Iris pigment epithelial cell (primary cell): ENCODE measurements at regions not wholly inside any gene's neighbourhood (a gene's known extent, or its start where the extent isn't known, plus 50 kb on each side); places are given as distances from the start of the nearest gene placed in this dataset.
"Not testable (repeated sequence)": the region's sequence is repeated elsewhere in the genome, so short reads cannot be mapped to it uniquely, and the experiment has no call there.

ENCODE experiments used
- DNase-seq: peaks from one replicate; pipeline ENCODE4 v3.0.0-alpha.2; 2011; ENCODE audit warnings: low read depth

GRCh38 chr18:41693008-41693407 is 262.0 kb upstream of the PIK3C3 start:
- DNase-seq: no peak

- peak; percentile 52 for DNase-seq
These were observed 264.5 kb upstream of the PIK3C3 start for GRCh38 chr18:41690332-41691127.

GRCh38 chr18:41687138-41687537 is 267.9 kb upstream of the PIK3C3 start:
- DNase-seq: no peak

DNA sequence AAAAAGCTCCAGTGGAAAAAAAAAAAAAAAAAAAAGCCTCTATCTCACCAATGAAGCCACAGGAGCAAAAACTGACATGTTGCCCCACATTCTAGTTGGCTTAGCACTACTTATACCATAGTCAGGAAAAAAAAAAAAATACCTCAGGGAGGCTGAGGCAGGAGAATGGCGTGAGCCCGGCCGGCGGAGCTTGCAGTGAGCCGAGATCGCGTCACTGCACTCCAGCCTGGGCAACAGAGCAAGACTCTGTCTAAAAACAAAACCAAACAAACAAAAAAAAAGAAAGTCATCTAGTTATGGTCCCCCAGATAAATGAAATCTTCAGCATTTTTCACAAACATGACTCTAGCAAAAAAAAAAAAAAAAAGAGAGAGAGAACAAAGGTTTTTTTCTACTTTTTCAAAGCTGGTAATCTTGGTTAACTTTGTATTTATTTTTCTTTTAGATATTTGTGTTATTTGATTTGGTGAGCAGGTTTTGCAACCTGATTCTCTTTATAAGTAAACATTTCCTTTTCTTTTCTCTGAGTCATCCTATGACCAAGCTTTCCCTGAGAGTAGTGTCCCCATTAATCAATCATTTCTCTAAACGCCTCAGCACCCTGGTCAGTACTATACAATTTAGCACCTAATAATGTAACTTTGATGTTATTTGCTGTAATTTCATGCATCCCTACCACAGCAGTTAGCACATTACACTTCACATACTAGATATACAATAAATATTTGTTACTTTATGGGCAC is 273.7 kb upstream of the PIK3C3 start:
- DNase-seq: peak; percentile 24

- no peak for DNase-seq
These were observed 280.5 kb upstream of the PIK3C3 start for GRCh38 chr18:41674506-41674905.

DNA sequence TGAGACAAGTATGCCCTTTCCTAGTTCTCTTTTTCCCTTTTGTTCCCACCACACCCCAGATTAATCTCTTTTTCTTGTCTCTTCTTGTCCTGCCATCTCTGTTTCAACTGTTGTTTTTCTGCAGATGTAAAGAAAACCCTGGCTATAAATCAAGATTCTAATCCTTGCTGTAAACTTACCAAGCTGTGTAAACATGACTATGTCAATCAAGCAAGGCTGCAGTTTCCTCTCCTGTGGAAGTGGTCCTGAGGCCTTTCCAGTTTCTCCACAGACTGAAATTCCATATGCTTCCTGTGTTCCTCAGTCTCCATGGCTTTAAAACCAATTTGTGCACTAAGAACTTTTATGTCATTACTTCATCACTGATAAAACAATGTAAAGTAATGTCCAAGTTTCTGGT is 288.8 kb upstream of the PIK3C3 start:
- peak; percentile 36 for DNase-seq

GRCh38 chr18:41665210-41665609 is 289.8 kb upstream of the PIK3C3 start:
- no peak for DNase-seq

- peak; percentile 67 for DNase-seq
These were observed 294.4 kb upstream of the PIK3C3 start for GRCh38 chr18:41660654-41661053.

DNA sequence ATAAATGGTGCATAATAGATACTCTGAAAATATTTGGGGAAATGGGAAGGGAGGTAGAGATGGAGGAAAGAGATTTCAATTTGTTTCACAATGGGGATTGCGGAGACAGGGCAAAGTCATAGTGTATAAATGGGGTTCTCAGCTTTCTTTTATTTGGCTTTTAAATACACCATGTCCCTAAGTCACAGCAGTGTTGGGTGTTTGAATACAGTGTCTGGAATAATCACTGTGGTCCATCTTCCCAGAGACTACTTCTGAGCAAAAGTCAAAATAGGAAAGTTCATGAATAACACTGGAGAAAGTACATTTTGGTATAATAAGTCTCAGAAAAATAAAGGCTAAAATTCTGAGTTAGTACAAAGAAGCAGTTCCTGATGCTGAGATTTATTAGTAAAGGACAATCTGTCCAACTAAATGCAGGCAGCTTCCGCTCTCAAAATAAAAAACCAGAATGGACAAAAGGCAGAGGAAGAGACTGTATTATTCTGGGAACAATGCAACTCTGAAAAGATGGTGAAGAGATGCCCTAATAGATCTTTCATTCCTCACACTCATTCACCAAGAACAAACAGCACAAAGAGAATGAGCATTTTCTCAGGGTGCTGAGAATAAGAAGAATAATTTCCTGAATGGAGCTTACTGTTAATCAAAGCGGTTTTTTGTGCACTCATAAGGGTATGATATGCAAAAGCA is 295.4 kb upstream of the PIK3C3 start:
- no peak for DNase-seq

- no peak for DNase-seq
These were observed 297.8 kb upstream of the PIK3C3 start for GRCh38 chr18:41657189-41657588.

GRCh38 chr18:41655074-41655473 is 300.0 kb upstream of the PIK3C3 start:
- peak; percentile 61 for DNase-seq

DNA sequence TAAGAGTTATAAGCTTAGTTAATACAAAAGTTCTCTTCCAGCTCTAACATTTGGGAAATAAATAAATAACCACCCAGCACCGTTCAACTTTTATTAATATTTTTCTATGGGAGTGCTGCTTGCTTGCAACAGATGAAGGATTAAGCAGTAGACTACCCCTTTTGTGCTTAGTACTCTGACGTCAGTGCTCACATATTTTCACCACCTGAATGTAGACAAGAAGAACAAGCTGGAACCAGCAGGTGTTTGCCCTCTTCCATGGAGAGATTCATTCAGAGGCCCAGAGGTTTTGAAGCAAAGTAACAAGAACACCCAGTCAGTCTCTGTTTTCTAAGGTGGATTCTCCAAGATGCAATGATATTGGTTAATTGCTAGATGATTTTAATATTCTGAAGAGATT is 307.1 kb upstream of the PIK3C3 start:
- no peak for DNase-seq

GRCh38 chr18:41646915-41647620 is 308.0 kb upstream of the PIK3C3 start:
- no peak for DNase-seq

DNA sequence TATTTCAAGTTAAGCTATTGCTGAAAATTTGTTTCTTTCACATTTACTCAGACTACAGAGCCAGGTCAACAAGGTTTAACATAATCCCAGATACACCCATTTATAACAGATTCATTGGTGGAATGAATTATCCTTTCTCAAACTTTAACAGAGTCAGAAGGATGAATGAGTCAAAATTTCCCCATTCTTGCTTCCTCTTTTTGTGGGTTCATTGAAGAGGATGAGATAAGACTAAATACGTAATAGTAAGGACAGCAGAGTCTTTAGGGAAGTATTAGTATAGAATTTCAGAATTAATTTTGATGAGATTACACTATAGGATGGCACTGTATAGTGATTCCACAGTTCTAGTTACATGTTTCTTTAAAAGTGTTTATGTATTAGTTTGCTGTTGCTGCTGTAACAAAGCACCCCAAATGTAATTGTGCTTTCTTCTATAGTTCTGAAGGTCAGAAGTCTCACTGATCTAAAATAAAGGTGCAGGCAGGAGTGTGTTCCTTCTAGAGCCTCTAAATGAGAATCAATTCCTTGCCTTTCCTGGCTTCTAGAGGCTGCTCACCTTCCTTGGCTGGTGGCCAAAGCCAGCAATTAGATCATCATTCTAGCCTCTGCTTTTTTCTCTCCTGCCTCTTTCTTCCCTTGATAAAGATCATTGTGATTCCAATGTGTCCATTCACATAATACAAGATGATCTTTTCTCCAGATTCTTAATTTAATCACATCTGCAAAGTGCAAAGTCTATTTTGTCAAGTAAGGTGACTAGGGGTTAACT is 309.3 kb upstream of the PIK3C3 start:
- no peak for DNase-seq

GRCh38 chr18:41644466-41644865 is 310.6 kb upstream of the PIK3C3 start:
- no peak for DNase-seq

DNA sequence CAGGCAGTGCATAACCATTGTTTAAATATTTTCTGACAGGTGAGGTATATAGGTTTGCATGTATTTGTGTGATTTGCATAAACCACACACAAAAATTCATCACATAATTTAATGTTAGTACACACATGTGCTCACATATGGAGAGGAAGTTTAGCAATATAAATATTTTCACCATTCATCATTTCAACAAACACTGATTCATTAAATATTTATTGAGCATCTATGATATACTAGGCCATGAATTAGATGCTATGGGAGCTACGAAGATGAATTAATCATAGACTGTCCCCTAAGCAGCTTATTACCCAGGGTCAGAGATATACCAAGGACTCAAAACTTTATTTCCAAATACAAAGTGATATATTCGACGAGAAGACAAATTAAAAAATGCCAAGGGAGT is 311.6 kb upstream of the PIK3C3 start:
- no peak for DNase-seq

GRCh38 chr18:41642756-41643155 is 312.3 kb upstream of the PIK3C3 start:
- peak; percentile 17 for DNase-seq

- DNase-seq: no peak
These were observed 315.8 kb upstream of the PIK3C3 start for GRCh38 chr18:41639218-41639617.

GRCh38 chr18:41631723-41632285 is 323.2 kb upstream of the PIK3C3 start:
- not testable (repeated sequence) for DNase-seq

GRCh38 chr18:41630232-41630886 is 324.7 kb upstream of the PIK3C3 start:
- no peak for DNase-seq

GRCh38 chr18:41624460-41624859 is 330.6 kb upstream of the PIK3C3 start:
- peak; percentile 35 for DNase-seq
